T1000 (cell line): ENCODE measurements at regions not wholly inside any gene's neighbourhood (a gene's known extent, or its start where the extent isn't known, plus 50 kb on each side); places are given as distances from the start of the nearest gene placed in this dataset.
"Not testable (repeated sequence)": the region's sequence is repeated elsewhere in the genome, so short reads cannot be mapped to it uniquely, and the experiment has no call there.

Experiments used
- DNase-seq: peaks from one replicate; lab custom pipeline; 2025; ENCODE audit warnings: mixed read lengths; lab: John Stamatoyannopoulos, UW

DNA sequence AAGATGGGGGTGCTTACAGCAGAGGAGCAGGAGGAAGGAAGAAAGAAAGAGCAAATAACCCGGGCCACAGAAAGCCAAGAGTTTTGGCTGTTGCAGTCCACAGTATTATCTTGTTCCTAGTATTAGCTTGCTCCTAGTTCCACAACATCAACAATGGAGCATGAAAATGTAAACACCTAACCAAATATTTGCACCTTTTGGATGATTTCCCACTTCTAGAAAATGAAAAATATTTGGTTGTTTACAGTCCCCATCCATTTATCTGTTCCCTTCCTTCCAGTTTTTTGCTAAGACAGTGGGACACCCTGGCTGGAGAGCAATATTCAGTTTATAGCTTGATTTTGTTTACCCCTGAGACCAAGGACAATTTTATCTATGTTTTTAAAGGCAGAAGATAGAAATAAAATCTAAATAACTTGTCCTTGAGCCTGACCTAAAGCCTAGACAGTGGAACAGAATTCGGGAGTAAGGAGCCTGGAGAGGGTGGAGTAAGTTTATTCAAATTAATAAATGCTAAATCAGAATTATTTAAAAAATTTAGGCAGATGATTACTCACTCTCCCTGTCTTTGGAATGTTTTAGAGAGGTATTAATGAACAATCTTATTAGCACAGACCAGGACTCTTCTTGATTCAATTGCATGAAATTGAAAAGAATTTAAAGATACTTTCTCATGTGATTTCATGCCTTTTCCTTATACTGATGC lies 51.6 kb downstream of the RESF1 start:
- no peak for DNase-seq

DNA sequence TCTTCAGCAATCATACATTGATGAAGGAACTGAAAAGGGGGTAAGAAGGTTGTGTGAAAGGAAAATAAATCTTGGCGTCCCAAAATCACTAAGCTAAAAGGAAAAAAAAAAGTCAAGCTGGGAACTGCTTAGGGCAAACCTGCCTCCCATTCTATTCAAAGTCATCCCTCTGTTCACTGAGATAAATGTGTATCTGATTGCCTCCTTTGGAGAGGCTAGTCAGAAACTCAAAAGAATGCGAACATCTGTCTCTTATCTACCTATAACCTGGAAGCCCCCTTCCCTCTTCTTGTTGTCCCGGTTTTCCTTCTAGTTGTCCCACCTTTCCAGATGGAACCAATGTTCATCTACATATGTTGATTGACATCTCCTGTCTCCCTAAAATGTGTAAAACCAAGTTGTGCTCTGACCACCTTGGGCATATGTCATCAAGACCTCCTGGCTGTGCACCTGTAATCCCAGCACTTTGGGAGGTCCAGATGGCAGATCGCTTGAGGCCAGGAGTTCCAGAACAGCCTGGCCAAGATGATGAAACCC lies 53.1 kb downstream of the RESF1 start:
- DNase-seq = no peak

DNA sequence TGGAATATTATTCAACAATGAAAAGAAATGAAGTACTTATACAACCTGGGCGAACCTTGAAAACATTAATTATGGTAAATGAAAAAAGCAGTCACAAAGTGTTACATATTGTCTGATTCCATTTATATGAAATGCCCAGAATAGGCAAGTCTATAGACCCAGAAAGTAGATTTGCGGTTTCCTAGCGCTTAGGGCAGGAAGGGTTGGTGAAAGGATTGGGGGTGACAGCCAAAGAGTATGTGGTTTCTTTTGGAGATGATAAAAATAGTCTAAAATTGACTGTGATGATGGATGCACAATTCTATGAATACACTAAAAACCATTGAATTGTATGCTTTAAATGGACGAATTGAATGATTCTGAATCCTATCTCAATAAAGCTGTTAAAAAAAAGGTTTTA lies 55.8 kb downstream of the RESF1 start:
- DNase-seq = no peak

DNA sequence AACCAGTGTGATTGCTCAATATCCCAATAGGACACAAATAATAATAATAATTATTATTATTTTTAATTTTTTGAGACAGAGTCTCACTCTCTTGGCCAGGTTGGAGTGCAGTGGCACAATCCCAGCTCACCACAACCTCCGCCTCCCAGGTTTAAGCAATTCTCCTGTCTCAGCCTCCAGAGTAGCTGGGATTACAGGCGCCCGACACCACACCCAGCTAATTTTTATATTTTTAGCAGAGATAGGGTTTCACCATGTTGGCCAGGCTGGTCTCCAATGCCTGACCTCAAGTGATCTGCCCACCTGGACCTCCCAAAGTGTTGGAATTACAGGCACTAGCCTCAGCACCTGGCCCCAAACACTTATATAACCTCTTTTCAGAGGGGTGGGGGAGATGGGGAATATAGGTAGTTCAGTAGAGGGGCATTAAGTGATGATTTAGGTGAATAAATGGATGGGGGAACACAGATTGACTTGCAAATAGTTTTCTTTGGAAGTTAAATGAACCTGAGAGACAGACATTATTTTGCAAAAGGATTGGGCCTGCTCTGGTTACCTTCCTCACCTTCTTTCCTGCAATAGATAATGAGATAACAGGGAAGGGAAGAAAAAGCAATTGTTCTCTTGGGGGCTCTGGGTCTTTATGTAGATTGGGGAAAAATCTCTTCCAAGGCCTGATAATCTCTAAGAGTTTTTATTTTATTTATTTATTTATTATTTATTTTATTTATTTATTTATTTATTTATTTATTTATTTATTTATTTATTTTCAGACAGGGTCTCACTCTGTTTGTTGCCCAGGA lies 57.7 kb downstream of the RESF1 start:
- DNase-seq = no peak

DNA sequence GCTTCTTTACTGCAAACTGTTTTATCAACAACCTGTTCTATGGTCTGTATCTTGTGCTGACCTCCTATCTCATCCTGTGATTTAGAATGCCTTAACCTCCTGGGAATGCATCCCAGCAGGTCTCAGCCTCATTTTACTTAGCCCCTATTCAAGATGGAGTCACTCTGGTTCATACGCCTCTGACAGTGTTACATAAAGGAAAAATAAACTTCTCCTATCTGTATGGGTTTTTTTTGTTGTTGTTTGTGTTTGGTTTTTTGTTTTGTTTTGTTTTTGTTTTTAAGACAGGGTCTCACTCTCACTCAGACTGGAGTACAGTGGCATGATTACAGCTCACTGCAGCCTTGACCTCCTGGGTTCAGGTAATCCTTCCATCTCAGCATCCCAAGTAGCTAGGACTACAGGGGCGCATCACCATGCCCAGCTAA lies 62.1 kb downstream of the RESF1 start:
- DNase-seq = no peak

DNA sequence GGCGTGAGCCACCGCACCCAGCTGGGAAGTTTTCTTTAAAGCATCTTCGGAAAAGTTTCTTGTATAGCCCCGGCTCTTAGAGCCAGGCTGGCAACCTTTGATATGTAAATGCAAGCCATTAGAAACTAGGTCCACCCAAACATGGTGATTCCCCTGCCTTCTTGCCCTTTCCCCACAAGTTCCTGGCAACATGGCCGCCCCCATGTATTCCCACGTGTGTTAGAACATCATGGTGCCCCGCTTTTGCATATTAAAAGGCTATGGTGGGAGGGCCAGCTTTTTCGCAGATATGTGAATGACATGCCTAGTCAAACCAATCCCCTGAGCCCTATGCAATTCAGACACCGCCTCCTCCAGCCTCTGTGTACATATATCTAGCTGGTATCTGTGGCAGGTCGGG lies 63.2 kb downstream of the RESF1 start:
- not testable (repeated sequence) for DNase-seq

DNA sequence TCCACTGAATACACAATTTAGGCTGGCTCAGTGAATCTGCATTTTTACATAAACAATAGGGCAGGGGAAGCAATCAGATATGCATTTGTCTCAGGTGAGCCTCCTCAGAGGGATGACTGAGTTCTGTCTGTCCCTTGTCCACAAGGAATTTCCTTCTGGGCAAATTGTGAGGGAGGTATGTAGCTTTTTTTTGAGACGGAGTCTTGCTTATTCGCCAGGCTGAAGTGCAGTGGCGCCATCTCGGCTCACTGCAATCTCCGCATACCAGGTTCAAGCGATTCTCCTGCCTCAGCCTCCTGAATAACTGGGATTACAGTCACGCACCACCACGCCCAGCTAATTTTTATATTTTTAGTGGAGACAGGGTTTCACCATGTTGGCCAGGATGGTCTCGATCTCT lies 64.6 kb downstream of the RESF1 start:
- not testable (repeated sequence) for DNase-seq

DNA sequence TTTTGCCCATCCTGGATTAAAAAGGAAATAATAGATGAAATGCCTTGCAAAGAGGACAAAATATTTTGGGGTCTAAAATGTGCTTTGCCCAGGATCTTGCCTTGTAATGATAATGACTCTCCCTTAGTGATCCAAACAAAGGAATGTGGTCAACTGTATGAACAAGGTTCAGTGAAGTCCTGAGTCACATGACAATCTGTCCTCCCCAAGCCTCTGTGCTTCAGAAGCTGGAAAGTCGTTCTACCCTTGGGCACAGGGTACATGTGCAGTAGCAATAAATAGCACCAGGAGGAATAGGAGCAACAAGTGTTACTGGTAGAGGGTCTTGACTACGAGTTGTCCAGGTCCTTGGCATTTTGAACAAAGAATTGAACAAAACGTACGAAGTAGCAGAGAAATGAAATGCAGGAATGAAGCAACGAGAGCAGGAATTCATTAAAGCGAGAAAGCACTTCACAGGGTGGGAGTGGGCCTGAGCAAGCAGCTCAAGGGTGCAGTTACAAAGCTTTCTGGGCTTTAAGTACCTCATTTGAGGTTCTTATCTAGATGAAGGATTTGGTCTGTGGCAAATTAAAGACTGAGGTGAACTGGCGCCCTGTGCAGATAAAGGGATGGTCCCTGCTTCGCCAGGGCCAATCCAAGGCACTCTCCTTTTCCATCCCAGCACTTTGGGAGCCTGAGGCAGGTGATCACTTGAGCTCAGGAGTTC lies 65.8 kb downstream of the RESF1 start:
- DNase-seq = no peak

DNA sequence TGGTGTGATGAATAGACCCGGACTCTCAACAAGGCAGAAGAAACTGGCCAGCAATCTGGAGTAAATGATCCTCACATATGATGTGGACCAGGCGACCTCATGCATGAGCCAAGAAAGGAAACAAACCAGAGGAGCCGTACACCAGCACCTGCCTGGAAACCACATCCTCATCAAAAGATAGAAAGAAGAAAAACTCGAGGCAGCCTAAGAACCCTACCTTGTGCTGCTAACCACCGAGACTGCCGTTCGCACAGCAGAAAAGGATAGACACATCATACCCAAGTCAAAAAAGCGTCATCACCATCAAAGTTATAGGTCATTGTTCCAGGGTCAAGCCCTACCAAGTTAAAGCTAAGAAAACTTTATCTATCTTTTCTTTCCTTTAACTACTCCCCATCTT lies 66.7 kb downstream of the RESF1 start:
- DNase-seq = no peak

DNA sequence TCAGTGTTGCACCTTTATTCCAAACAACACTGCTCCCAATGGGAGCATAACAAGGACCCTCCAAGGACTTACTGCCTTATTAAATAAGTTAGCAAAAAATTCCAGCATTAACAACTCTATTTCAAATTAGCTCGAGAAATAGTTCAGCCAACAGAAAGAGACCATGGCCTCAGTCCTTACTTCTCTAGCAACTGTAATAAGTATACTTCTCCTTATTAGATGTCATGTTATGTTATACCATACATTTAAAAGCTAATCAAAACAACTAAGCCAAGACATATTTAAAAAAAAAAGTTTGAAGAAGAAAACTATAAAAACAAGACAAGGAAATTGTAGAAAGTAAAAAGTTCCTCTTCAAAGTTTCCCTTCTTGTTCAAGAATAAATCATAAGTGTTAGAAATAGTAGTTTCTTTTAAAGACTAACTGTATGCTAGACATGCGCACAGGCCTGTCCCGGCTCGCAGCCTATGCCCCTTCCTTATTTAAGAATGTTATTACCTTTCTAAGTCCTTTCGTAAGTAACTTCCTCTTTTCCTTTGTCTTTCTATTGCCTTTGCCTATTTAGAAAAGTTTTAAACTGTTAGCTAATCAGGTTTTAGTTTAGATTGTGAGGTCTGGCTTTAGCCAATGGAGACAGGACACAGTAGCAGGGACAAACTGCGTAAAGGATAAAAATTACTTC lies 68.6 kb downstream of the RESF1 start:
- DNase-seq = no peak

DNA sequence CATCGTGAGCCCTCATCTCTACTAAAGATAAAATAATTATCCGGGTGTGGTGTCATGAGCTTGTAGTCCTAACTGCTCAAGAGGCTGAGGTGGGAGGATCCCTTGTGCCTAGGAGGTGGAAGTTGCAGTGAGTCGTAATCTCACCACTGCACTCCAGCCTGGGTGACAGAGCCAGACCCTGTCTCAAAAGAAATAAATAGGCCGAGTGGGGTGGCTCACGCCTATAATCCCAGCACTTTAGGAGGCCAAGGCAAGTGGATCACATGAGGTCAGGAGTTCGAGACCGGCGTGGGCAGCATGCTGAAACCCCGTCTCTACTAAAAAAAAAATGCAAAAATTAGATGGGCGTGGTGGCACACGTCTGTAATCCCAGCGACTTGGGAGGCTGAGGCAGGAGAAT lies 70.9 kb downstream of the RESF1 start:
- DNase-seq = no peak

DNA sequence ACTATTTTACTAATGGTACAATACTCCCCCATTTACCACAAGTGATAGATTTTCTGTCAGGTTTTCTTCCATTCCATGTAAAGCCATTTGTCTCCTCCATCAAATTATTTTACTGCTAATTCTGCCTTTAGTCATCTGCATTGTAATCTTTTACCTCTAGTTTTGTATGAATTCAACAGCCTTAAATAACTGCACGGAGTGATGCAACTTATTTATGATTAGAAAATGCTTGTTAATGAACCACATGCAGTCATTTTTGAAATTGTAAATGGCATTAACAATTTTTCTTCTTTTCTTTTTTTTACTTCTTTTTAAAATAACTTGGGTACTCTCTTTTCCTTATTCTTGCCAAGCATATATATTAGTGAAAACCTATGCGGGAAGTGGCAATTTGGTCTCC lies 71.5 kb downstream of the RESF1 start:
- DNase-seq = no peak

DNA sequence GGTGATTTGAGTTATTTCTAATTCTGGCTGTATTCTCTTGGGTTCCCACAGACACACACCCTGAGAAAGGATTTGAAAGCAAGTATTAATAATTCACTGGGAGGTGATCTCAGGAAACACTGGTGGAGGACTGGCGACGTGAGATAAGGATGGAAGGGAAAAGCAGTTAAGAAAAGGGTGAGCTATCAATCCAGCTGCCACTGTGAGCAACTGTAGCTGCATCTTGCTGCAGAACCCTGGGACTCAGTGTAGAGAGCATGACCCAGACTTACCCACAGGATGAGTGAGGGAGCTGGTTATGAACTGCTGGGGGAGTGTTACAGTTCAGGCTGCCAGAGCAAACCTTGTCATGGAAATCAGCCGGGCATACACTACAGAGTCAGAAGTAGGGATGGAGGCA lies 71.9 kb downstream of the RESF1 start:
- DNase-seq = no peak

DNA sequence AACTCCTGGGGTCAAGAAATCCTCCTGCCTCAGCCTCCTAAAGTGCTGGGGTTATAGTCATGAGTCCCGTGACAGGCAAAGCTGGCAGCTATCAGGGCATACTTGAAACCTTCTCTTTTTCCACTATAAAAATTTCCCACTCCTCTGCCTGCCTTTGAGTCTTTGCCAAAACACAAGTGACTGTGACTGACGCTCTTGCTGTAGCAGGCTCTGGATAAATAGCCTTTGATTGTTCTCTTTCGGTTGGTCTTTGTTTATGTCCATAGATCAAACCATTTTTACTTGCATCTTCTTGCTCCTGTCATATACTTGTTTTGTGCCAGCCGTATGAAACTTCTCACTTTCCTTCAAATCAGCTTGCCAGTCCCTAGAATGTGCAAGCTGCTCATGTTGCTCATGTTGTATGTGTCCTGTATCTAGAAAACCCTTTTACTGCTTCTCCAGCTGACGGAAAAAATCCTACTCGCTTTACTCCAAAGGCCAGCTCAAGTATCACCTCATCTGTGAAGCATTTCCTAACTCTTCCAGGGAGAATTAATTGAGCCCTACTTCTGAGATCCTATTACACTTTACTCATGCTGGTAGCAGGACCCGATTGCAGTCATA lies 73.1 kb downstream of the RESF1 start:
- DNase-seq = no peak

DNA sequence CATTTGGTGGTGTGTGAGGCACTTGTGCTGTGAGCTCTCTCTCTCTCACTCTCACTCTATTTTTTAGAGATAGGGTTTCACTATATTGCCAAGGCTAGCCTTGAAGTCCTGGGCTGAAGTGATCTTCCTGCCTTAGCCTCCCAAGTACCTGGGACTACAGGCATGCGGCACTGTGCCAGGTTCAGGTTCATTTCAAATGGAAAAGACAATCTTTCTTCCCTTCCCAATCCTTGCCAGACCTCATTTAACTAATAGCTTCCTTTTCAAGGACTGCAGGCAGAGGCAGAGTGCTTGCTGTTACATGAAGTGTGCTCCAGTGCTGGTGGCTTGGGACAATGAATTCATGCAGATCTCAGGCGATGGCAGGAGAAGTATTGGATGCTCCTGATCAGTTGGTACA lies 73.2 kb upstream of the BICD1 start:
- DNase-seq = no peak

DNA sequence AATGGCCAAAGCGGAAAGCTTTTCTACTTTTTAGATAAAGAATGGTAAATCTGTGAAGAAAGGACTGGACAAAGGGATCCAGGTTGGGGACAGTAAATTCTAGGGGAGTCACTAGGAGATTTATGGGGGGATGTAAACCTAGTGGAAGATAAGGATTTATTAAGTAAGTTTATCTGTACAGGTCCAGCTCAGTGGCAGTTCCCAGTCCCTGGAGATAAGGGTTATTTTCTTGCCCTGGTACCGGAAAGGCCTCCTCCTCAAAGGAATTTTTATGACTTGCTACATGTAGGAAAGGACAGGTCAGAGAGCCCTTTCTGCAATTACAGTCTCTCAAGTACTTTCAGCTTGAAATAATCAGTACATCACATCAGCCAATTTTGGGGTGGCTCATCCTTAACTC lies 72.6 kb upstream of the BICD1 start:
- no peak for DNase-seq

DNA sequence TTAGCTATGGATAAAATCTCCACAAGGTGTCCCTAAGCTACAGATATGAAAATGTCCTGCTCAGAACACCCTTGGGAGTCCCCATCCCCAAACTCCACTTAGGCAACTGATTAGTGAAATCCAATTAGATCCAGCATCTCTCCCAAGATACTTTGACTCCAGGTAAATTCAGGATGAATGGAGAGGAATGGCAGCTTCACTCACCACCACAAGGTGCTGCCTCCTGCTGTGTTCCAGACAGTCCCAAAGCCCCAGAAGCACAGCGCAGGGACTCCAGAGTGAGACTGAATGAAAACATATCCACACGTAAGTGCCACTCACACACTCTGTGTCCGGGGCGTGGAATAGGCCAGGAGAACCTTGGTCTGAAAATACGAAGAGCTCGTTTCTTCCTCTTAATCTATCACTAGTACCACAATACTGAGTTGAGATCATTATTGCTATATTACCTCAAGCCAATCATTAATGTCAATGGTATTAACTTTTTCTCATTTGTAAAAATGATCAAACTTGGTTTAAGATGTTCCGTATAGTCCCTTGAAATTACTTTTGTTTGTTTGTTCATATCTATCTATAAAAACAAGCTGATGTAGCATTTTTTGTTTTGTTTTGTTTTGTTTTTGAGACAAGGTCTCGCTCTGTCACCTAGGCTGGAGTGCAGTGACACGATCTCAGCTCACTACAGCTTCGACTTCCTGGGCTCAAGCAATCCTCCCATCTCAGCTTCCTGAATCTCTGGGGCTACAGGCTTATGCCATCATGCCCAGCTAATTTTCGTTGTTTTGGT lies 70.0 kb upstream of the BICD1 start:
- DNase-seq = no peak

DNA sequence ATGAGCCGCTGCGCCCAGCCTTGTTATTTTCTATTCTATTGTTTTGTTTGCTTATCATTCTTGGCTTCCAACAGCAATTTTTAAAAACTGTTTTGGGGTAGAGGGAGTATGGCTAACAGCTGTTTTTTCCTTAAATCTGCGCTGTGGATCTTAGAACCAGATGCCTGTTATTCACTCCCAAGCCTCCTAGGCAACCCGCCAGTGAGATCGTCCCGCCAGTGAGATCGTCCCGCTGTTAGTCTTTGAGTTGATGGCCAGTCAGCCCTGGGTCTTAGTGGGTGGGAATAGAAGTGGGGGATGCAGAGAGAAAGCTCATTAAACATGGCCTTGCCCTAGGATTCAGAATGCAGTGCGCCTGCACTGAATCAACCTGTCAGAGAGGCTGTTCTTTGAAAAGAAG lies 67.3 kb upstream of the BICD1 start:
- no peak for DNase-seq

DNA sequence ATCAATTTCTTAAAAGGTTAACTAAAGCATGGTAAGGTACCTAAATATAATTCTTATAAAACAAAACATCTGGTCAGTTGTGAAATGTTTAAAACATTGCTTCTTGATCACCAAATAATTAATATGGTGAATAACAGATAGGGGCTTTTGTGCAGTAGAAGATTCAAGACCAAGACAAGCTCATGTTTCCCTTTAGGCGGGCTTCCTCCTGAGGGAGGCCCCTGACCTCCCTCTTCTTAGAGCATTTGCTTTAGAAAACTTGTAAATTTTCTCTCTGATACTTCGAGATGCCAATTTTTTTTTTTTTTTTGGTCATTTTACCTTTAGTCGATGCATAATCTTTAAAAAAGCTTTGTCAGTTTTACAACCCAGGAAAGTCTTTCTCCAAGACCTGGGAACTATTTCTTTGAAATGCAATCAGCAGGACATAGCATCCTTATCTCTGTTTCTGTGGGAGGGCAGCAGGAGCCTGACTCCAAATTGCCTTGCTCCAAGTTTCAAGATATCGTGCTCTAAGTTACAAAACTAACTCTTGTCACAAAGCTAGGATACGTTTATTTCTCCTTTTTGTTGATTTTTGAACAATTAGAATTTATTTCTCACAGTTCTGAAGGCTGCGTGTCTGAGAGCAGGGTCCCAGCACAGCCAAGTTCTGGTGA lies 66.6 kb upstream of the BICD1 start:
- no peak for DNase-seq

DNA sequence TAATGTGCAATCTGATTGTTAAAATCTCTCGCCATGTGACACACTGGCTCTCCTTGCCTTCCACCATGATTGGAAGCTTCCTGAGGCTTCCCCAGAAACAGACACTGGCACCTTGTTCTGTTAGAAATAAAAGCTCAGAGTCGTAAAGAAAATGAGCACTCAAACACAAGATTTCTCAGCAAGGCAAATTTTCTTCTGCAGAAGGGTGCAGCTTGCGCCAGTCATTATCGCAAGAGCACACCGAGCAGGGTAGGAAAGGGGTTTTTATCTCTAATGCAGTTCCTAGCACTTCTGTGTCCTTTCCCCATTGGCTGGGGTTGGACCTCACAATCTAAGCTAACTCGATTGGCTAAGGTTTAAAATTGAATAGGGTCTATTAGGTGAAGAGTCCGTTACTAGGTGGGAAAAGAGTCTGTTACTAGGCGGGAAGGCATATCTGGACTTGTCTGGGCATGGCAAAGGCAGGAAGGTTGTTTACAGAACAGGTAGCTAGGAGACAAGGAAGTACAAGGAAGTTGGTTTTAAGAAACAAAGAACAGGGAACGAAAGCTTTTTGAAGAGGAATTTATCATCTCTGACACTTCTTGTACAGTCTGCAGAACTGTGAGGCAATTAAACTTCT lies 62.6 kb upstream of the BICD1 start:
- no peak for DNase-seq
